GM18909 (cell line): ENCODE measurements at regions not wholly inside any gene's neighbourhood (a gene's known extent, or its start where the extent isn't known, plus 50 kb on each side); places are given as distances from the start of the nearest gene placed in this dataset.
"Not testable (repeated sequence)": the region's sequence is repeated elsewhere in the genome, so short reads cannot be mapped to it uniquely, and the experiment has no call there.

ENCODE experiments used
- ATAC-seq: cut with Tn5 transposase; IDR thresholded peaks from one replicate; pipeline ENCODE4 v1.9.1; 2021; ENCODE audit warnings: mild to moderate bottlenecking; ENCODE audit not compliant: unreplicated experiment, poor library complexity

- no peak for ATAC-seq
These were observed 199.6 kb upstream of the MMADHC start for GRCh38 chr2:149787206-149787605.

- ATAC-seq = no peak
These were observed 195.7 kb upstream of the MMADHC start for GRCh38 chr2:149783284-149783683.

- ATAC-seq = no peak
These were observed 195.0 kb upstream of the MMADHC start for GRCh38 chr2:149782572-149782971.

GRCh38 chr2:149781263-149781808, 193.8 kb upstream of the MMADHC start:
- no peak for ATAC-seq

- ATAC-seq = no peak
These were observed 185.4 kb upstream of the MMADHC start for GRCh38 chr2:149773006-149773405.

GRCh38 chr2:149768320-149768799, 180.8 kb upstream of the MMADHC start:
- ATAC-seq = no peak

- ATAC-seq = no peak
These were observed 180.0 kb upstream of the MMADHC start for GRCh38 chr2:149767516-149767974.

- no peak for ATAC-seq
These were observed 178.8 kb upstream of the MMADHC start for GRCh38 chr2:149766339-149766738.

GRCh38 chr2:149765636-149766035, 178.1 kb upstream of the MMADHC start:
- ATAC-seq = no peak

GRCh38 chr2:149765003-149765402, 177.4 kb upstream of the MMADHC start:
- ATAC-seq = no peak

- no peak for ATAC-seq
These were observed 175.8 kb upstream of the MMADHC start for GRCh38 chr2:149763358-149763757.

GRCh38 chr2:149761611-149762010, 174.0 kb upstream of the MMADHC start:
- no peak for ATAC-seq

GRCh38 chr2:149759382-149759781, 171.8 kb upstream of the MMADHC start:
- not testable (repeated sequence) for ATAC-seq

GRCh38 chr2:149754722-149755121, 167.1 kb upstream of the MMADHC start:
- not testable (repeated sequence) for ATAC-seq

- ATAC-seq = no peak
These were observed 159.9 kb upstream of the MMADHC start for GRCh38 chr2:149747456-149747855.

GRCh38 chr2:149745396-149746230, 158.0 kb upstream of the MMADHC start:
- no peak for ATAC-seq

- ATAC-seq = no peak
These were observed 157.3 kb upstream of the MMADHC start for GRCh38 chr2:149744865-149745264.

- no peak for ATAC-seq
These were observed 156.4 kb upstream of the MMADHC start for GRCh38 chr2:149743842-149744448.

GRCh38 chr2:149741646-149742045, 154.1 kb upstream of the MMADHC start:
- no peak for ATAC-seq

- ATAC-seq = no peak
These were observed 152.9 kb upstream of the MMADHC start for GRCh38 chr2:149740490-149740889.

GRCh38 chr2:149739883-149740265, 152.3 kb upstream of the MMADHC start:
- no peak for ATAC-seq
